GM11168 (cell line): ENCODE measurements at regions not wholly inside any gene's neighbourhood (a gene's known extent, or its start where the extent isn't known, plus 50 kb on each side); places are given as distances from the start of the nearest gene placed in this dataset.

ENCODE experiments used
- in situ Hi-C: fragments of 300-500 bp; cut with MboI; formaldehyde crosslinking; loops from one replicate; pipeline ENCODE4 v1.12.0; 2022; ENCODE audit warnings: low sequenced_read_pairs; ENCODE audit not compliant: unreplicated experiment

DNA sequence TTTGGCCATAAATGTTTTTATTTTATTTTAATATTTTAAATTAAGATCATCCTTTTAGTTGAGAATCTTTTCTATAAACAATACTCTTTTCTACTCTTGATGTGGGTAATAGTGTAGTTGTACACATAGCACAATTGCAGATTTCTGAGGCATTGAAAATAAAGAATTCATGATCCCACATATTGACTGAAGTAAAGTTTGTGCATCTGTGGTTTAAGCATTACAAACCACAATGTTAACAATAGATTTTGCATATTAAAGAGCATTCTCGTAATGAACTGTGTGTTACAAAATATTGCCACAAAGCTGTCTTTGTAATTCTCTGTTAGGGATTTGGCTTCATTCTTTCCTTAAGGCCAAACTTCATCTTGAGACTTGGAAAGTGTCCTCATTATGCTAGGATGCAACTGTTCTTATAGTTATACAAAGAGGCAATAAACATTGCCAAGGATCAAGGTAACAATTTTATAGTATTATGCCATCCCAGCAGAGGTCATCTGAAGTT lies 256.8 kb downstream of the OLFM3 start:
- in situ Hi-C loops = no loop called here

DNA sequence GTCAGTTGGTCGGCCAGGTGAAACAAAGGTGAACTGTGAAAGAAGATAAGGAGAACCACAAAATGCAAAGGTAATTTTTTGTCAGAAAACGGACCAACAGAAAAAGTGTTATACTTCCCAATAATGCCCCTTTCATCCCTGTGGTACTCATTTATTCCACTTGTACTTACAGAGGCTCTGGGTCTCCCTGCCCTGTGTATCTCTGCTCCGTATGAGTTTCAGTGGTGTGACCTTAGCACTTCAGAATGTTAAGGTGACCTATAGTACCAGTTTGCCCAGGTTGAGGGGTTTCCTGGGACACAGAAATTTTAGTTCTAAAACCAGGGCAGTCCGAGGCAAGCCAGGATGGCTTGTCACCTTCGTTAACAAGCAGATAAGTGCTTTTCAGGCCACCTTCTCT lies 254.8 kb downstream of the OLFM3 start:
- in situ Hi-C loops = no loop called here

DNA sequence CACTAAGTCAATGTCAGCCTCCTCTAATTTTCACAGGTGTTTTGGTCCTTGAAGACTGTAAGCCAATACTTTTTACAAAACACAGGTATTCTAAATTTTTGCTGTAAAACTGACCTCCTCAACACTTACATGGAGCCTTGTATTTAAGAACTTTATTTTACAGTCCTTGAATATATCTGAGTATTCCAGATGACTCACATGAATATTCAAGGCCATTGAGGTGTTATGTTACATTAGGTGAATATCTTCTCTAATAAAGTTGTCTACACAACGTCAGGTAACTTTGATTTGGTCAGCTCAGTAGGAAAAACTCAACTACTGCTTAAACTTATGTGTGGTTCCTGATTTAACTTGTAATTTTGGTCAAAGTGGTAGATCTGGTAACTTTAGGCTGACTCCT lies 254.2 kb downstream of the OLFM3 start:
- in situ Hi-C loops = no loop called here

DNA sequence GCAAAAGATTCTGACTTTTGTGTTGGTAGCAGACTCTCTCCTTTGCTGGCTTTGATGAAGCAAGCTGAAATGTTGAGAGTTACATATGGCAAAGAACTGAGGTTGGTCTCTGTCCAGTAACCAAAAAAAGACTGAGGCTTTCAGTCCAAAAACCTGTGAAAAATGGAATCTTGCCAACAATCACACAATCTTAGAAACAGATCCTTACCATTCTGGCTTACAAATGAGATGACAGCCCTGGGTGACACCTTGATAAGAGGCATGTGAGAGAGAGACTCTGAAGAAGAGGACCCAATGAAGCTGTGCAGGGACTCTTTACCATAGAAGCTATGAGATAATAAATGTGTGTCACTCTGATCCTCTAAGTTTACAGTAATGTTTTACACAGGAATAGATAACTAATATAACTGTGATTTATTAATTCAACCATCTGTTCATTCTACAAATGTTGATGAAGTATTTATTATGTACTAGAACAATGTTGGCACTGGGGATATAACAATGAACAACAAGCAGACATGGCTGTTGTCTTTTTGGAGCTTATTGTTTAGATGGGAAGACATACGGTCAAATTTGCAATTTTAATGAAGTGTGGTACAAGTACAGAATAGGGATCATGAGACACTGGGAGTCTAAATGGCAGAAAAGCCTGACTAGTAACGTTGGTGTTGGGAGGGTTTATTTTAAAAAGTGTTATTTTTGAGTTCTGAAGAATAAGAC lies 251.0 kb downstream of the OLFM3 start:
- in situ Hi-C loops = no loop called here

DNA sequence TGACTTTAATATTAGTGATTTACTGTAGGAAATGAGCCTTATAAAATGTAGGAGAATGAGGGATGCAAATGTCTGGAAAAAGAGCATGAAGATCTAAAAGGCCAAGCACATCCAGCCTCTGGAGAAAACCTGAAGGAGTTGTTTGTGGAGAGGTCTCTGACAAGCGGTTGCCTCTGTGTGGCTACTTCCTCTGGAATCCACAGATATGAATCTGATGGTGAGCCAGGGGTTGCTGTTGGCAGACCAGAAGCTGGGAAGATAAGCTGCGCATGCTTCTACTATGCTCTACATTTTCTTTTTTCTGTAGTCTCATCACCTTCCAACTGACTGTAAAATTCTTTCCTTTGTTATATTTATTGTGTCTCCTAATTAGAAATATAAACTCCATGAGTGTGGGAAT lies 248.6 kb downstream of the OLFM3 start:
- in situ Hi-C loops = no loop called here
